ENCODE measurements at regions not wholly inside any gene's neighbourhood (a gene's known extent, or its start where the extent isn't known, plus 50 kb on each side); places are given as distances from the start of the nearest gene placed in this dataset.

DNA sequence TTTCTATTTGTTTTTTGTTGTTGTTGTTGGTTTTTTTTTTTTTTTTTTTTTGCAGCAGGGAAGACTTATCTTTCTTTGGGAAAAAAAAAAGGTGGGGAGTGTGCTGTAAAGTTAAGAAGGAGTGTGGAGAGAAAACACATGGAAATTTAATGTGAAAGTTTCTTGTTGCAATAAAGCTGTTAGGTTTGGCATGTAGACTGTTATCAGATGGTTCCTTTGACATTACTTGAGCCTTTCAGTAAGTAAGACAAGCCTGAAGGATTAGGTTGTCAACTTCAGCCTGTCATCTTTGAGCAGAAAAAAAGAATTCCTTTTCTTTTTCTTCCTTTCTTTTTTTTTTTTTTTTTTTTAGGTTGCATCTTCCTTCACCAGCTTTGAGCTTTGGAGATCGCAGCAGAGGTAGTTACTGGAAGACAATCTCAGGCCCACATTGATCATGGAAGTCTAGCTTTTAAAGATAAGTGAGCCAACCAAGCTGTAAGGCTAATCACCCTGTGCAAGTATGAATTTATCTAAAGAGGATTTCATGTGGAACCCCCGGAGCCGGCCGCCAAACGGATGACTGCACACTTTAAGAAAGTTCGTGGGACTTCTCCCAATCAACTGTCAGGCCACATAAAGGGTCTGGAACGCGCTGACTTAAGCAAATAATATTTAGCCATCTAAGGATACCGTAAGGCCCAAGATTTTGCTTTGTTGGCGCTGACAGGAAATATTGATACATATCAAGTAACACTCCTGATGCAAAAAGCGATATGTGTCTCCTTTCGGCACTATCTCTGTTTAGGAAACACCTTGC, 1040.1 kb upstream of the NR2F2 start:
- TF ChIP-seq TEAD1 (CRISPR knock-in tag; IDR thresholded peaks at IDR 0.05) (no peak), SP1 (CRISPR knock-in tag; conservative IDR thresholded peaks at IDR 0.05) (no peak), ESRRA (CRISPR knock-in tag; IDR thresholded peaks at IDR 0.05; ENCODE audit: borderline replicate concordance) (no peak), TP53 (CRISPR knock-in tag; IDR thresholded peaks at IDR 0.05) (no peak), CREM (CRISPR knock-in tag; IDR thresholded peaks at IDR 0.05) (no peak), ZNF263 (CRISPR knock-in tag; IDR thresholded peaks at IDR 0.05; ENCODE audit: low read depth) (no peak)
- TF ChIP-seq, protein P1, sequence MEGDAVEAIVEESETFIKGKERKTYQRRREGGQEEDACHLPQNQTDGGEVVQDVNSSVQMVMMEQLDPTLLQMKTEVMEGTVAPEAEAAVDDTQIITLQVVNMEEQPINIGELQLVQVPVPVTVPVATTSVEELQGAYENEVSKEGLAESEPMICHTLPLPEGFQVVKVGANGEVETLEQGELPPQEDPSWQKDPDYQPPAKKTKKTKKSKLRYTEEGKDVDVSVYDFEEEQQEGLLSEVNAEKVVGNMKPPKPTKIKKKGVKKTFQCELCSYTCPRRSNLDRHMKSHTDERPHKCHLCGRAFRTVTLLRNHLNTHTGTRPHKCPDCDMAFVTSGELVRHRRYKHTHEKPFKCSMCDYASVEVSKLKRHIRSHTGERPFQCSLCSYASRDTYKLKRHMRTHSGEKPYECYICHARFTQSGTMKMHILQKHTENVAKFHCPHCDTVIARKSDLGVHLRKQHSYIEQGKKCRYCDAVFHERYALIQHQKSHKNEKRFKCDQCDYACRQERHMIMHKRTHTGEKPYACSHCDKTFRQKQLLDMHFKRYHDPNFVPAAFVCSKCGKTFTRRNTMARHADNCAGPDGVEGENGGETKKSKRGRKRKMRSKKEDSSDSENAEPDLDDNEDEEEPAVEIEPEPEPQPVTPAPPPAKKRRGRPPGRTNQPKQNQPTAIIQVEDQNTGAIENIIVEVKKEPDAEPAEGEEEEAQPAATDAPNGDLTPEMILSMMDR (IDR thresholded peaks at IDR 0.05), result no peak
- TF ChIP-seq, protein P2, sequence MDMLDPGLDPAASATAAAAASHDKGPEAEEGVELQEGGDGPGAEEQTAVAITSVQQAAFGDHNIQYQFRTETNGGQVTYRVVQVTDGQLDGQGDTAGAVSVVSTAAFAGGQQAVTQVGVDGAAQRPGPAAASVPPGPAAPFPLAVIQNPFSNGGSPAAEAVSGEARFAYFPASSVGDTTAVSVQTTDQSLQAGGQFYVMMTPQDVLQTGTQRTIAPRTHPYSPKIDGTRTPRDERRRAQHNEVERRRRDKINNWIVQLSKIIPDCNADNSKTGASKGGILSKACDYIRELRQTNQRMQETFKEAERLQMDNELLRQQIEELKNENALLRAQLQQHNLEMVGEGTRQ (CRISPR knock-in tag; IDR thresholded peaks at IDR 0.05), result no peak
- TF ChIP-seq, protein P3, sequence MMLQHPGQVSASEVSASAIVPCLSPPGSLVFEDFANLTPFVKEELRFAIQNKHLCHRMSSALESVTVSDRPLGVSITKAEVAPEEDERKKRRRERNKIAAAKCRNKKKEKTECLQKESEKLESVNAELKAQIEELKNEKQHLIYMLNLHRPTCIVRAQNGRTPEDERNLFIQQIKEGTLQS (CRISPR knock-in tag; conservative IDR thresholded peaks at IDR 0.05), result no peak
- TF ChIP-seq, protein P4, sequence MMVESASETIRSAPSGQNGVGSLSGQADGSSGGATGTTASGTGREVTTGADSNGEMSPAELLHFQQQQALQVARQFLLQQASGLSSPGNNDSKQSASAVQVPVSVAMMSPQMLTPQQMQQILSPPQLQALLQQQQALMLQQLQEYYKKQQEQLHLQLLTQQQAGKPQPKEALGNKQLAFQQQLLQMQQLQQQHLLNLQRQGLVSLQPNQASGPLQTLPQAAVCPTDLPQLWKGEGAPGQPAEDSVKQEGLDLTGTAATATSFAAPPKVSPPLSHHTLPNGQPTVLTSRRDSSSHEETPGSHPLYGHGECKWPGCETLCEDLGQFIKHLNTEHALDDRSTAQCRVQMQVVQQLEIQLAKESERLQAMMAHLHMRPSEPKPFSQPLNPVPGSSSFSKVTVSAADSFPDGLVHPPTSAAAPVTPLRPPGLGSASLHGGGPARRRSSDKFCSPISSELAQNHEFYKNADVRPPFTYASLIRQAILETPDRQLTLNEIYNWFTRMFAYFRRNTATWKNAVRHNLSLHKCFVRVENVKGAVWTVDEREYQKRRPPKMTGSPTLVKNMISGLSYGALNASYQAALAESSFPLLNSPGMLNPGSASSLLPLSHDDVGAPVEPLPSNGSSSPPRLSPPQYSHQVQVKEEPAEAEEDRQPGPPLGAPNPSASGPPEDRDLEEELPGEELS (CRISPR knock-in tag; IDR thresholded peaks at IDR 0.05), result no peak
